GM20431 (cell line): ENCODE measurements at regions not wholly inside any gene's neighbourhood (a gene's known extent, or its start where the extent isn't known, plus 50 kb on each side); places are given as distances from the start of the nearest gene placed in this dataset.

ENCODE experiments used
- in situ Hi-C: fragments of 300-500 bp; cut with MseI, MboI; formaldehyde crosslinking; loops from one replicate; pipeline ENCODE4 v1.15.0; 2020; ENCODE audit warnings: low sequenced_read_pairs; ENCODE audit not compliant: unreplicated experiment

- in situ Hi-C loops = no loop called here
Measured at GRCh38 chr13:32955881-32956594, 60.2 kb upstream of the KL start.

- in situ Hi-C loops = no loop called here
Measured at GRCh38 chr13:32956595-32956933, 59.7 kb upstream of the KL start.

GRCh38 chr13:32960626-32961025 lies 55.6 kb upstream of the KL start:
- in situ Hi-C loops = no loop called here

GRCh38 chr13:32961724-32962123 lies 54.5 kb upstream of the KL start:
- in situ Hi-C loops = no loop called here

GRCh38 chr13:32962342-32962741 lies 53.9 kb upstream of the KL start:
- in situ Hi-C loops = no loop called here

GRCh38 chr13:32964987-32965386 lies 51.2 kb upstream of the KL start:
- in situ Hi-C loops = no loop called here
